GM10266 (cell line): ENCODE measurements at regions not wholly inside any gene's neighbourhood (a gene's known extent, or its start where the extent isn't known, plus 50 kb on each side); places are given as distances from the start of the nearest gene placed in this dataset.

Experiments
- DNase-seq: peaks from one replicate; pipeline ENCODE4 v3.0.0; 2012; ENCODE audit errors: extremely low spot score
- TF ChIP-seq, protein P1 (sequence below): IDR thresholded peaks from 2 replicates; pipeline ENCODE4 v1.5.1; 2012; ENCODE audit warnings: mild to moderate bottlenecking, low read depth; ENCODE audit not compliant: control insufficient read depth, insufficient read depth; ENCODE audit errors: missing control alignments

- TF ChIP-seq, protein P1, sequence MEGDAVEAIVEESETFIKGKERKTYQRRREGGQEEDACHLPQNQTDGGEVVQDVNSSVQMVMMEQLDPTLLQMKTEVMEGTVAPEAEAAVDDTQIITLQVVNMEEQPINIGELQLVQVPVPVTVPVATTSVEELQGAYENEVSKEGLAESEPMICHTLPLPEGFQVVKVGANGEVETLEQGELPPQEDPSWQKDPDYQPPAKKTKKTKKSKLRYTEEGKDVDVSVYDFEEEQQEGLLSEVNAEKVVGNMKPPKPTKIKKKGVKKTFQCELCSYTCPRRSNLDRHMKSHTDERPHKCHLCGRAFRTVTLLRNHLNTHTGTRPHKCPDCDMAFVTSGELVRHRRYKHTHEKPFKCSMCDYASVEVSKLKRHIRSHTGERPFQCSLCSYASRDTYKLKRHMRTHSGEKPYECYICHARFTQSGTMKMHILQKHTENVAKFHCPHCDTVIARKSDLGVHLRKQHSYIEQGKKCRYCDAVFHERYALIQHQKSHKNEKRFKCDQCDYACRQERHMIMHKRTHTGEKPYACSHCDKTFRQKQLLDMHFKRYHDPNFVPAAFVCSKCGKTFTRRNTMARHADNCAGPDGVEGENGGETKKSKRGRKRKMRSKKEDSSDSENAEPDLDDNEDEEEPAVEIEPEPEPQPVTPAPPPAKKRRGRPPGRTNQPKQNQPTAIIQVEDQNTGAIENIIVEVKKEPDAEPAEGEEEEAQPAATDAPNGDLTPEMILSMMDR = no peak
- DNase-seq = no peak
Observed at GRCh38 chr6:140897349-140897748, 1235.4 kb upstream of the GJE1 start.

DNA sequence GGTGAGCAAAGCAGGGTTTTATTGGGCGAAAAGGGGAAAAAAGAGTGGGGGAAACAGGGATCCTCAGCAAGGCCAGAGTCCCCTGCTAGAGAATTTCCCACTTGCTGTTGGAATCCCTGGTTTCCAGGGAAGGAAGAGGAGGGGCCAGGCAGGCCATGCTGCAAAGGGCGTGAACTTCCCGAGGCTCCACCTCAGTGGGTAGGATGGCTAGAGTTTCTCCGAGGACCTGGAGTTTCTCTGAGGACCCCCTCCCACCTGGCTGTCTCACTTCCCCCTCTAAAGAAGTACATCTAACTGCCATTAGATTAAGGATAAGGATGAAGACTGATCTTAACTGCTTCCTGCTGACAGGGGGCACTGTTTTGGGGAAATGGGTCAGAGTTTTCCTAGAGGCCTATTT is 1239.3 kb upstream of the GJE1 start:
- TF ChIP-seq, protein P1 = no peak
- DNase-seq = no peak

DNA sequence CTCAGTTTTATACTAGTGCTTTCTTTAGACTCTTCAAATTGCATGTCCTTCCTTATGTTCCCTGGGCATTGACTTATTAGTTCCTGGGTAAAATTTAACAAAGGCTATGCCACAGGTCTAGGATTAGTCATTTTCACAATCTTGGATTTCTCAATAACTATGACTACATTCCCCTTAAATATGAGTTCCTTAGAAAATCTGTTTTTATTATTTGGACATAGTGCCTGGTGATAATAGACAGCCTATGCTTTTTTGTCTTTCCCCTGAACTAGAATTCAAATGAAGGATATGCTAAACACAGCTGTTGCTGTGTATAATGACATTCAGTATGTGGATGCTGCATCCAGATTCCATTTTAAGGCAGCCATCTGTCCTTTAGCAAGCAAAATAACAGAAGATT is 1252.8 kb upstream of the GJE1 start:
- TF ChIP-seq, protein P1 = no peak
- DNase-seq = no peak

DNA sequence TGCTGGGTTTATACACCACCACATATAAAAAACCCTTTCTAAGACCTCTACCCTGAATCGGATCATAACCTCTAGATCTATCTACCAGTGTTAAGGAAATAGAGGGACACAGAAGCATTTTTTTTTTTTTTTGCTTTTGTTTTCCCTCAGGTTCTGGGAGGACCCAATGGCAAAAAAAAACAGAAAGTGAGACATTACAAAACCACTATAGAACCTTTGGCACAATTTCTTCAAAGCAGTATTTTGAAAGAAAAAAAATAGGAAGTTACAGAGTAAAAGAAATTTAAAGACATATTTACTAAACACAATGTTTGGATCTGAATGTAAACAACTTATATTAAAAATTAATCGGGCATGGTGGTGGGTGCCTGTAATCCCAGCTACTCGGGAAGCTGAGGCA is 1258.7 kb upstream of the GJE1 start:
- TF ChIP-seq, protein P1 = no peak
- DNase-seq = no peak

- TF ChIP-seq, protein P1 = no peak
- DNase-seq = no peak
Observed at GRCh38 chr6:140872885-140873284, 1259.8 kb upstream of the GJE1 start.

GRCh38 chr6:140871911-140872310 is 1260.8 kb upstream of the GJE1 start:
- TF ChIP-seq, protein P1 = no peak
- DNase-seq = no peak

DNA sequence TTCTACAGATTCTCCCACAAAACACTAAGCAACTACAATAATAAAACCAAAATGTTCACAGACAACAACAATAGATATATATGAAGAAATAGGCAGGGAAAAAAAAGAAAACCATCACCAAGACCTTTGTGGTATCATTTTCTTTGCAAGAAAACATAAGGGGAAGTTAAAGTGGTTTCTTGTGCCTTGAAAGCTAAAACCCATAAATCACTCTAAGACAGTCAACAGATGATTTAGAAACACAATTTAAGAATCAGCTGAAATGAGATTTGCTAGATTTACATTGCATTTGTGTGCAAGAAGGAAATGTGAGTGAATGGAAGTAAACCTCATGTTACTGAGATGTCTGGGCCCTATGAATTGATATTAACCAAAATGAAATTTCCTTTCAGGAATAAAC is 1265.4 kb upstream of the GJE1 start:
- TF ChIP-seq, protein P1 = no peak
- DNase-seq = no peak
